ENCODE measurements at regions not wholly inside any gene's neighbourhood (a gene's known extent, or its start where the extent isn't known, plus 50 kb on each side); places are given as distances from the start of the nearest gene placed in this dataset.

- intact Hi-C loops (cut with micrococcal nuclease; ENCODE audit: unreplicated experiment): no loop called here
- H3K4me1 Mint-ChIP-seq (ENCODE audit: low read depth, unreplicated experiment): no peaks in the 10 kb centered on the region
Measured at GRCh38 chr3:180409883-180410282, 192.1 kb upstream of the TTC14 start.

GRCh38 chr3:180414157-180414556 lies 187.8 kb upstream of the TTC14 start:
- Histone ChIP-seq H3K4me3 (ENCODE audit: low read depth, low read length) (no peak overlapping the region), H3K36me3 (ENCODE audit: control insufficient read depth, insufficient read depth, low read length) (no peaks in the 10 kb centered on the region), H3K4me1 (no peaks in the 10 kb centered on the region), H3K27me3 (replicated peaks; ENCODE audit: control insufficient read depth, insufficient read depth, low read length) (no peaks in the 10 kb centered on the region), H3K9me3 (no peaks in the 10 kb centered on the region)
- Mint-ChIP-seq H3K27ac (ENCODE audit: unreplicated experiment) (no peak overlapping the region), H3K4me3 (ENCODE audit: unreplicated experiment) (no peak overlapping the region), H3K27me3 (ENCODE audit: insufficient read depth, unreplicated experiment) (peaks cover 4% of the 10 kb centered on the region), H3K4me1 (ENCODE audit: low read depth, unreplicated experiment) (no peaks in the 10 kb centered on the region), H3K9me3 (ENCODE audit: unreplicated experiment) (no peaks in the 10 kb centered on the region), H3K36me3 (ENCODE audit: insufficient read depth, unreplicated experiment) (no peaks in the 10 kb centered on the region)
- no peak for DNase-seq
- CTCF ChIA-PET: no interaction called here
- TF ChIP-seq CTCF (IDR thresholded peaks at IDR 0.05; ENCODE audit: insufficient read depth in 1 of 2, low read depth in 1 of 2, low read length in 1 of 2, severe bottlenecking in 1 of 2, unreplicated experiment in 1 of 2): no peak
- no TSS peak for BruUV-seq (replicated peaks)
- POLR2A ChIA-PET: no interaction called here
- intact Hi-C loops (cut with micrococcal nuclease; ENCODE audit: unreplicated experiment): no loop called here

More at GRCh38 chr3:180409883-180410282, 192.1 kb upstream of the TTC14 start:
- no peak overlapping the region for H3K4me3 ChIP-seq (ENCODE audit: low read depth, low read length)
- Mint-ChIP-seq H3K9me3 (ENCODE audit: unreplicated experiment) (no peaks in the 10 kb centered on the region), H3K27me3 (ENCODE audit: insufficient read depth, unreplicated experiment) (peaks cover 4% of the 10 kb centered on the region), H3K27ac (ENCODE audit: unreplicated experiment) (no peak overlapping the region), H3K4me3 (ENCODE audit: unreplicated experiment) (no peak overlapping the region), H3K36me3 (ENCODE audit: insufficient read depth, unreplicated experiment) (no peaks in the 10 kb centered on the region)
- ChIA-PET POLR2A (no interaction called here), CTCF (no interaction called here)
- H3K27me3 ChIP-seq (replicated peaks; ENCODE audit: control insufficient read depth, insufficient read depth, low read length): no peaks in the 10 kb centered on the region
- no peak for DNase-seq
- no TSS peak for BruUV-seq (replicated peaks)
- no peak for TF ChIP-seq CTCF (IDR thresholded peaks at IDR 0.05; ENCODE audit: insufficient read depth in 1 of 2, low read depth in 1 of 2, low read length in 1 of 2, severe bottlenecking in 1 of 2, unreplicated experiment in 1 of 2)
- no peaks in the 10 kb centered on the region for H3K36me3 ChIP-seq (ENCODE audit: control insufficient read depth, insufficient read depth, low read length)
- no peaks in the 10 kb centered on the region for H3K4me1 ChIP-seq
- no peaks in the 10 kb centered on the region for H3K9me3 ChIP-seq

GRCh38 chr3:180416111-180416594 lies 185.8 kb upstream of the TTC14 start:
- Histone ChIP-seq H3K4me3 (ENCODE audit: low read depth, low read length) (no peak overlapping the region), H3K27me3 (replicated peaks; ENCODE audit: control insufficient read depth, insufficient read depth, low read length) (no peaks in the 10 kb centered on the region), H3K9me3 (no peaks in the 10 kb centered on the region; the same call in 1 of the 2 replicates), H3K4me1 (no peaks in the 10 kb centered on the region), H3K36me3 (ENCODE audit: control insufficient read depth, insufficient read depth, low read length) (no peaks in the 10 kb centered on the region)
- Mint-ChIP-seq H3K27me3 (ENCODE audit: insufficient read depth, unreplicated experiment) (peaks cover 4% of the 10 kb centered on the region), H3K4me1 (ENCODE audit: low read depth, unreplicated experiment) (no peaks in the 10 kb centered on the region), H3K4me3 (ENCODE audit: unreplicated experiment) (no peak overlapping the region), H3K36me3 (ENCODE audit: insufficient read depth, unreplicated experiment) (no peaks in the 10 kb centered on the region), H3K9me3 (ENCODE audit: unreplicated experiment) (no peaks in the 10 kb centered on the region), H3K27ac (ENCODE audit: unreplicated experiment) (no peak overlapping the region)
- DNase-seq: no peak
- ChIA-PET CTCF (no interaction called here), POLR2A (no interaction called here)
- no TSS peak for BruUV-seq (replicated peaks)
- TF ChIP-seq CTCF (IDR thresholded peaks at IDR 0.05; ENCODE audit: insufficient read depth in 1 of 2, low read depth in 1 of 2, low read length in 1 of 2, severe bottlenecking in 1 of 2, unreplicated experiment in 1 of 2): no peak
- intact Hi-C loops (cut with micrococcal nuclease; ENCODE audit: unreplicated experiment): no loop called here

Data from Caco-2 (cell line).